ENCODE measurements at regions not wholly inside any gene's neighbourhood (a gene's known extent, or its start where the extent isn't known, plus 50 kb on each side); places are given as distances from the start of the nearest gene placed in this dataset.
"Not testable (repeated sequence)": the region's sequence is repeated elsewhere in the genome, so short reads cannot be mapped to it uniquely, and the experiment has no call there.

DNA sequence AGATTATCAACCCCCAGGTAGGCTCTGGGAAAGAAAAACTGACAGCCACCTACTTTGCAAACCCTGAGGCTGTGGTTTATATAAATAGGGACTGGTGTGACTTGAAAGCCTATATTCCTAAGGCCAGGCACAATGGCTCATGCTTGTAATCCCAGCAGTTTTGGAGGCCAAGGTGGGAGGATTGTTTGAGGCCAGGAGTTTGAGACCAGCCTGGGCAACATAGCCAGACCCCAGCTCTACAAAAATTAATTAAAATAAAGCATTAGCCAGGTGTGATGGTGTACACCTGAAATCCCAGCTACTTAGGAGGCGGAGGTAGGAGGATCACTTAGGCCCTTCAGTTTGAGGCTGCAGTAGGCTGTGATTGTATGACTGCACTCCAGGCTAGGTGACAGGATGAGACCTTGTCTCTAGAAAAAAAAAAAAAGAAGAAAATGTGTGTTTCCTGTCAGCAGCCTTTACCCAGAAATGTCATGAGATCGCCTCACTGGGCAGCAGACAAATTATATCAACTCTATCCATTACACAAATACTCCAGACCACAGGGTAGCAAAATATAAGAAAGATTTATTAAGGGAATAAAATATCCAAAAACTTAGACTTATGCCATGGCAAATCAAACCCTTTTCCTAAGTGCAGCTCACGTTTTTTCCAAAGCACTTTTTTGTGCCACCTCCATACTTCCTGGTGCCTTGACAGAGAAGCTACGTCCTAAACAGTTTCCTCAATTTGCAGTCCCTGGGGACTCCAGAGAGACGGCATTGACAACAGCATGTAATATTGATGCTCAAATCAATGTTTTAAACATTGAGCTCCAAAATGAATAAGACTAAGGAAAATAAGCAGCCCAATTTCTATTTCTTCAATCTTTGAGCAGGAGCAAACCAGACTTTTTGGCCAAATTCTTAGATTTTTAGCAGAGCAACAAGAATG, 190.8 kb upstream of the NDUFV2 start:
- TF ChIP-seq, protein P1, sequence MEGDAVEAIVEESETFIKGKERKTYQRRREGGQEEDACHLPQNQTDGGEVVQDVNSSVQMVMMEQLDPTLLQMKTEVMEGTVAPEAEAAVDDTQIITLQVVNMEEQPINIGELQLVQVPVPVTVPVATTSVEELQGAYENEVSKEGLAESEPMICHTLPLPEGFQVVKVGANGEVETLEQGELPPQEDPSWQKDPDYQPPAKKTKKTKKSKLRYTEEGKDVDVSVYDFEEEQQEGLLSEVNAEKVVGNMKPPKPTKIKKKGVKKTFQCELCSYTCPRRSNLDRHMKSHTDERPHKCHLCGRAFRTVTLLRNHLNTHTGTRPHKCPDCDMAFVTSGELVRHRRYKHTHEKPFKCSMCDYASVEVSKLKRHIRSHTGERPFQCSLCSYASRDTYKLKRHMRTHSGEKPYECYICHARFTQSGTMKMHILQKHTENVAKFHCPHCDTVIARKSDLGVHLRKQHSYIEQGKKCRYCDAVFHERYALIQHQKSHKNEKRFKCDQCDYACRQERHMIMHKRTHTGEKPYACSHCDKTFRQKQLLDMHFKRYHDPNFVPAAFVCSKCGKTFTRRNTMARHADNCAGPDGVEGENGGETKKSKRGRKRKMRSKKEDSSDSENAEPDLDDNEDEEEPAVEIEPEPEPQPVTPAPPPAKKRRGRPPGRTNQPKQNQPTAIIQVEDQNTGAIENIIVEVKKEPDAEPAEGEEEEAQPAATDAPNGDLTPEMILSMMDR (IDR thresholded peaks at IDR 0.05; ENCODE audit: borderline replicate concordance, extremely low read depth, insufficient read depth): no peak
- Histone ChIP-seq H3K36me3 (ENCODE audit: control insufficient read depth in 2 of 3, insufficient read depth in 3 of 3, low read length in 3 of 3) (no peaks in the 10 kb centered on the region), H3K4me1 (ENCODE audit: control insufficient read depth in 2 of 3, insufficient read depth in 2 of 3, low read depth in 1 of 3, low read length in 3 of 3) (no peaks in the 10 kb centered on the region), H3K4me3 (ENCODE audit: low read length in 3 of 3) (no peak overlapping the region), H3K27ac (ENCODE audit: low read depth in 2 of 2, low read length in 2 of 2) (no peak overlapping the region), H3K9ac (ENCODE audit: low read length in 3 of 3) (no peak overlapping the region), H3K9me3 (ENCODE audit: control insufficient read depth in 2 of 3, insufficient read depth in 1 of 3, low read length in 3 of 3) (no peaks in the 10 kb centered on the region), H3K27me3 (ENCODE audit: control insufficient read depth, insufficient read depth, low read length) (no peaks in the 10 kb centered on the region)
- FAIRE-seq (no peak), DNase-seq (peak in 1 of 5 donors; percentile 13)
- intact Hi-C loops (cut with DNase I): no loop called here

DNA sequence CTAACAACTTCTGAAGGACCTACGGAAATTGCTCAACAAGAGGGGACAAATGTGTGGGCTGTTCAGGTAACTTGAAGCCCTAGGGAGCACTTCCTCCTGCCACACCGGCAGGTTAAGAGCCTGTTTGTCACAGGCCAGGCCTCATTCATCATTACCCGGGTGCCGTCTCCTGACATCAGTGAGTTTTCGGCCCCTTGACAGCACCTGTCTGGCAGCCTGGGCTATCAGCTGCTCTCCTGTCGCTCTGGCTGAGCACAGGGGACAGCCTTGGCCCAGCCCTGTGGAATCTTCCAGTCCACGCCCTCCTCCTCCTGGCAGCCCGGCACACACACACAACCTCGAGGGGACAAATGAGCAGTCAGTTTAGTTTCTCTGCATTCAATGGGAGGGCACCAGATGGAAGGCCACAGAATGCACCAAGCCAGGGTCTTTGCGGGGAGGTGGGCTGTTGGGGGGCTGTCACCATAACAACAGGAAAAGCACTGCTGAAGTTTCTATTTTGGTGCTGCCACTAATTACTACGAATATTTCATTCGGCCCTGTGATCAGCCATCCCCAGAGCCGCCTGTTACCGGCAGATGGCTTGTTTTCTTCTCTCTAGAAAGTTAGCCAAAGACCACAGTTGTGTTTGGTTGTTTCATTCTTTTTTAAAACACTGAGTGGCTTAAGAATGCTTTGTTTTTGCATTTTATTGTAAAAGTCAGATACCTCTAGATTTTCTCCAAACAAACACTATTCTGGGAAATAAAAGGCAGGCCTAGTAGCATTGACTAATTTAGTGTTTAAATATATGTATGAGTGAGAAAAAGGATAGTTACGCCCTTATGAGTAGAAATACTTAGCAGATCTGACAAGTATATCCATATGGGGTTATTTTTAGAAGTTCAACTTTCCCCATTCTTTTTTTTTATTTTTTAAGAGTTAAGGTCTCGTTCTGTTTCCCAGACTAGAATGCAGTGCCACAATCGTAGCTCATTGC, 189.9 kb upstream of the NDUFV2 start:
- no peaks in the 10 kb centered on the region for H3K9me3 ChIP-seq (ENCODE audit: control insufficient read depth in 2 of 3, insufficient read depth in 1 of 3, low read length in 3 of 3)
- H3K9ac ChIP-seq (ENCODE audit: low read length in 3 of 3): no peak overlapping the region
- DNase-seq: peak; percentile 70 to 82 (median 76)
- TF ChIP-seq, protein P1 (IDR thresholded peaks at IDR 0.05; ENCODE audit: borderline replicate concordance, extremely low read depth, insufficient read depth): no peak
- H3K27me3 ChIP-seq (ENCODE audit: control insufficient read depth, insufficient read depth, low read length): no peaks in the 10 kb centered on the region
- H3K4me3 ChIP-seq (ENCODE audit: low read length in 3 of 3): no peak overlapping the region
- intact Hi-C loops (cut with DNase I): no loop called here
- H3K36me3 ChIP-seq (ENCODE audit: control insufficient read depth in 2 of 3, insufficient read depth in 3 of 3, low read length in 3 of 3): no peaks in the 10 kb centered on the region
- H3K4me1 ChIP-seq (ENCODE audit: control insufficient read depth in 2 of 3, insufficient read depth in 2 of 3, low read depth in 1 of 3, low read length in 3 of 3): no peaks in the 10 kb centered on the region
- H3K27ac ChIP-seq (ENCODE audit: low read depth in 2 of 2, low read length in 2 of 2): no peak overlapping the region
- FAIRE-seq: no peak

DNA sequence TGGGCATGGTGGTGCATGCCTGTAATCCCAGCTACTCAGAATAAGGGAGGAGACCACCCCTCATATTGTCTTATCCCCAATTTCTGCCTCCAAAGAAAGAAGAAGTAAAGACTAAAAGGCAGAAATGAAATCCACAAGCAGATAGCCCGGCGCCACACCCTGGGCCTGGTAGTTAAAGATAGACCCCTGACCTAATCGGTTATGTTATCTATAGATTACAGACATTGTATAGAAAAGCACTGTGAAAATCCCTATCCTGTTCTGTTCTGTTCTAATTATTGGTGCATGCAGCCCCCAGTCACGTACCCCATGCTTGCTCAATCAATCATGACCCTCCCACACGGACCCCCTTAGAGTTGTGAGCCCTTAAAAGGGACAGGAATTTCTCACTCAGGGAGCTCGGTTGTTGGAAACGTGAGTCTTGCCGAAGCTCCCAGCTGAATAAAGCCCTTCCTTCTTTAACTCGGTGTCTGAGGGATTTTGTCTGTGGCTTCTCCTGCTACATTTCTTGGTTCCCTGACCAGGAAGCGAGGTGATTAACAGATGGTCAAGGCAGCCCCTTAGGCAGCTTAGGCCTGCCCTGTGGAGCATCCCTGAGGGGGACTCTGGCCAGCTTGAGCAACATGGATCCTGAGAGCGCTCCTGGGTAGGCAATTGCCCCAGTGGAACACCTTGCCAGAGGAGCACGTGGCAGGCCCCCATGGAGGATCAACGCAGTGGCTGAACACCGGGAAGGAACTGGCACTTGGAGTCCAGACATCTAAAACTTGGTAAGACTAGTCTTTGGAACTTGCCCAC, 188.7 kb upstream of the NDUFV2 start:
- H3K9ac ChIP-seq (ENCODE audit: low read length in 3 of 3); DNase-seq; H3K9me3 ChIP-seq (ENCODE audit: control insufficient read depth in 2 of 3, insufficient read depth in 1 of 3, low read length in 3 of 3); H3K27ac ChIP-seq (ENCODE audit: low read depth in 2 of 2, low read length in 2 of 2); H3K36me3 ChIP-seq (ENCODE audit: control insufficient read depth in 2 of 3, insufficient read depth in 3 of 3, low read length in 3 of 3); H3K4me3 ChIP-seq (ENCODE audit: low read length in 3 of 3); H3K4me1 ChIP-seq (ENCODE audit: control insufficient read depth in 2 of 3, insufficient read depth in 2 of 3, low read depth in 1 of 3, low read length in 3 of 3); H3K27me3 ChIP-seq (ENCODE audit: control insufficient read depth, insufficient read depth, low read length); FAIRE-seq; intact Hi-C loops (cut with DNase I): not testable (repeated sequence)

DNA sequence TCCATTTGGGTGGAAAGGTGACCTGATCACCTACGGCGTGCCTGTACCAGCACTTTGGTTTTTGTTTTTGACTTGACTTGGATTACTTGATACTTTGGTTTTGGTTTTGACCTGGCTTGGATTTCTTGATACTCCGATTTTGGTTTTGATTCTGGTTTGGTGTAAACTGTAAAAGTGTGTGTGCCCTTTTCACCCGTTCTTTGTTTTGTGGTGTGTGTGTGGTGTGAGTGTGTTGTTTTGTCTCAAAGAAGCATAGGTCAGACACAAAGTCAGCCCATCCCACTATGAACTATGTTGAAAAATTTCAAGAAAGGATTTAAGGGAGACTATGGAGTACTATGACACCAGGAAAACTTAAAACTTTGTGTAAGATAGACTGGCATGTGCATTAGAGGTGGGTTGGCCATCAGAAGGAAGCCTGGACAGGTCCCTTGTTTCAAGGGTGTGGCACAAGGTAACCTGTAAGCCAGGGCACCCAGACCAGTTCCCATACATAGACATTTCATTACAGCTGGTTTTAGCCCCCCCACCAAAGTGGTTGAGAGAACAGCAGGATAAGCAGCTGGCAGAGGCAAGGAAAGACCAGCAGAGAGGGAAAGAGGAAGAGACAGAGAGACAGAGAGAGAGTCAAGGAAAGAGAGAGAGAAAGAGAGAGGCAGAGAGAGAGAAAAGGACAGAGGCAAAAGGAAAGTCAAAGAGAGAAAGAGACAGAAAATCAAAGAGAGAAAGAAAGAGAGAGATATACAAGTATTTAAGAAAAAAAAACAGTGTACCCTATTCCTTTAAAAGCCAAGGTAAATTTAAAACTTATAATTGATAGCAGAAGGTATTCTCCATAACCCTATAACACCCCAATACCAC, 187.9 kb upstream of the NDUFV2 start:
- FAIRE-seq; H3K4me1 ChIP-seq (ENCODE audit: control insufficient read depth in 2 of 3, insufficient read depth in 2 of 3, low read depth in 1 of 3, low read length in 3 of 3); intact Hi-C loops (cut with DNase I): not testable (repeated sequence)

DNA sequence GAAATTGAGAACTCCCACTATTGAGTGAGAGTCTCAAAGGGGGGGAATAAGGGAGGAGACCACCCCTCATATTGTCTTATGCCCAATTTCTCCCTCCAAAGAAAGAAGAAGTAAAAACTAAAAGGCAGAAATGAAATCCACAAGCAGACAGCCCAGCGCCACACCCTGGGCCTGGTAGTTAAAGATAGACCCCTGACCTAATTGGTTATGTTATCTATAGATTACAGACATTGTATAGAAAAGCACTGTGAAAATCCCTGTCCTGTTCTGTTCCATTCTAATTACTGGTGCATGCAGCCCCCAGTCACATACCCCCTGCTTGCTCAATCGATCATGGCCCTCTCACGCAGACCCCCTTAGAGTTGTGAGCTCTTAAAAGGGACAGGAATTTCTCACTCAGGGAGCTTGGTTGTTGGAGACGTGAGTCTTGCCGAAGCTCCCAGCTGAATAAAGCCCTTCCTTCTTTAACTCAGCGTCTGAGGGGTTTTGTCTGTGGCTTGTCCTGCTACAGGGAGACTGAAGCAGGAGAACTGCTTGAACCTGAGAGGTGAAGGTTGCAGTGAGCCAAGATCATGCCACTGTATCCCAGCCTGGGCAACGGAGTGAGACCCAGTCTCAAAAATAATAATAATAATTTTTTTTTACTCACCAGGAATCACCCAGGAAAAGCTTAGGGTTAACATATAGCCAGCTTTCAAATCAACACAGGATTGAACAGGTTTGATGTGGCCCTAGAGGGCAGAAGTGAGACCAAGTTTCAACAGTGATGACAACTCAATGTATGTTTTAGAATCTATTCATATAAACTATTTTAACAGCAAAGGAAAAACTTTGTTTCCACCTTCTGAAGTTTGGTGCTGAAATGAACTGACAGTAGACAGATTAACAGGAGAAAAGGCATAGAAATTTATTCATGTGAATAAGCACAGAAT, 181.4 kb upstream of the NDUFV2 start:
- DNase-seq; intact Hi-C loops (cut with DNase I); H3K4me3 ChIP-seq (ENCODE audit: low read length in 3 of 3); H3K9ac ChIP-seq (ENCODE audit: low read length in 3 of 3); H3K36me3 ChIP-seq (ENCODE audit: control insufficient read depth in 2 of 3, insufficient read depth in 3 of 3, low read length in 3 of 3); H3K27ac ChIP-seq (ENCODE audit: low read depth in 2 of 2, low read length in 2 of 2); H3K4me1 ChIP-seq (ENCODE audit: control insufficient read depth in 2 of 3, insufficient read depth in 2 of 3, low read depth in 1 of 3, low read length in 3 of 3); FAIRE-seq; H3K27me3 ChIP-seq (ENCODE audit: control insufficient read depth, insufficient read depth, low read length); H3K9me3 ChIP-seq (ENCODE audit: control insufficient read depth in 2 of 3, insufficient read depth in 1 of 3, low read length in 3 of 3): not testable (repeated sequence)

More for the DNA sequence above, 187.9 kb upstream of the NDUFV2 start:
- not testable (repeated sequence) for H3K36me3 ChIP-seq (ENCODE audit: control insufficient read depth in 2 of 3, insufficient read depth in 3 of 3, low read length in 3 of 3); H3K9me3 ChIP-seq (ENCODE audit: control insufficient read depth in 2 of 3, insufficient read depth in 1 of 3, low read length in 3 of 3); DNase-seq; H3K27ac ChIP-seq (ENCODE audit: low read depth in 2 of 2, low read length in 2 of 2); H3K27me3 ChIP-seq (ENCODE audit: control insufficient read depth, insufficient read depth, low read length); H3K4me3 ChIP-seq (ENCODE audit: low read length in 3 of 3); H3K9ac ChIP-seq (ENCODE audit: low read length in 3 of 3)
